ES-I3 (cell line): ENCODE measurements at regions not wholly inside any gene's neighbourhood (a gene's known extent, or its start where the extent isn't known, plus 50 kb on each side); places are given as distances from the start of the nearest gene placed in this dataset.
"Not testable (repeated sequence)": the region's sequence is repeated elsewhere in the genome, so short reads cannot be mapped to it uniquely, and the experiment has no call there.

Experiments used
- H3K36me3 ChIP-seq: 2 replicates; pipeline ENCODE4 v1.6.1; 2013; ENCODE audit warnings: mild to moderate bottlenecking, low read length, control low read depth, moderate library complexity; ENCODE audit not compliant: insufficient read depth
- H3K4me1 ChIP-seq: 2 replicates; pipeline ENCODE4 v1.6.1; 2013; ENCODE audit warnings: mild to moderate bottlenecking, control low read depth, low read length; ENCODE audit not compliant: insufficient read depth
- H3K9ac ChIP-seq: 2 replicates; pipeline ENCODE4 v1.6.1; 2013; ENCODE audit warnings: low read depth, mild to moderate bottlenecking, low read length, moderate library complexity
- H3K9me3 ChIP-seq: 2 replicates; pipeline ENCODE4 v1.6.1; 2013; ENCODE audit warnings: mild to moderate bottlenecking, low read length, moderate library complexity; ENCODE audit not compliant: control insufficient read depth, insufficient read depth

GRCh38 chr2:47300609-47301276 lies 68.4 kb upstream of the EPCAM start:
- Histone ChIP-seq H3K36me3 (no peaks in the 10 kb centered on the region; the same call in 1 of the 2 replicates), H3K4me1 (peaks cover 11% of the 10 kb centered on the region), H3K9ac (no peak overlapping the region)

GRCh38 chr2:47300081-47300480 lies 69.0 kb upstream of the EPCAM start:
- H3K9me3 ChIP-seq: no peaks in the 10 kb centered on the region
- H3K36me3 ChIP-seq: no peaks in the 10 kb centered on the region; the same call in 1 of the 2 replicates
- peaks cover 18% of the 10 kb centered on the region for H3K4me1 ChIP-seq
- no peak overlapping the region for H3K9ac ChIP-seq

More at GRCh38 chr2:47300609-47301276, 68.4 kb upstream of the EPCAM start:
- no peaks in the 10 kb centered on the region for H3K9me3 ChIP-seq

GRCh38 chr2:47299555-47299954 lies 69.6 kb upstream of the EPCAM start:
- no peak overlapping the region for H3K9ac ChIP-seq
- no peaks in the 10 kb centered on the region for H3K9me3 ChIP-seq
- H3K4me1 ChIP-seq: peaks cover 18% of the 10 kb centered on the region
- no peaks in the 10 kb centered on the region; the same call in 1 of the 2 replicates for H3K36me3 ChIP-seq

GRCh38 chr2:47298771-47299170 lies 70.3 kb upstream of the EPCAM start:
- Histone ChIP-seq H3K9ac (no peak overlapping the region), H3K9me3 (no peaks in the 10 kb centered on the region), H3K4me1 (peaks cover 18% of the 10 kb centered on the region), H3K36me3 (no peaks in the 10 kb centered on the region; the same call in 1 of the 2 replicates)

- Histone ChIP-seq H3K4me1 (peaks cover 11% of the 10 kb centered on the region), H3K9ac (no peak overlapping the region), H3K9me3 (no peaks in the 10 kb centered on the region), H3K36me3 (no peaks in the 10 kb centered on the region; the same call in 1 of the 2 replicates)
These were observed 71.2 kb upstream of the EPCAM start for GRCh38 chr2:47297767-47298425.

GRCh38 chr2:47295981-47296635 lies 73.0 kb upstream of the EPCAM start:
- Histone ChIP-seq H3K36me3 (no peaks in the 10 kb centered on the region; the same call in 1 of the 2 replicates), H3K9ac (no peak overlapping the region), H3K4me1 (peaks cover 11% of the 10 kb centered on the region)

GRCh38 chr2:47295131-47295980 lies 73.8 kb upstream of the EPCAM start:
- Histone ChIP-seq H3K4me1 (peaks cover 7% of the 10 kb centered on the region), H3K9me3 (no peaks in the 10 kb centered on the region), H3K36me3 (no peaks in the 10 kb centered on the region; the same call in 1 of the 2 replicates), H3K9ac (no peak overlapping the region)

More at GRCh38 chr2:47295981-47296635, 73.0 kb upstream of the EPCAM start:
- H3K9me3 ChIP-seq: no peaks in the 10 kb centered on the region

- Histone ChIP-seq H3K36me3 (no peaks in the 10 kb centered on the region; the same call in 1 of the 2 replicates), H3K4me1 (peaks cover 7% of the 10 kb centered on the region), H3K9ac (no peak overlapping the region), H3K9me3 (no peaks in the 10 kb centered on the region)
These were observed 75.1 kb upstream of the EPCAM start for GRCh38 chr2:47293976-47294375.

- H3K4me1 ChIP-seq: peaks cover 10% of the 10 kb centered on the region
- no peaks in the 10 kb centered on the region for H3K36me3 ChIP-seq
These were observed 80.2 kb upstream of the EPCAM start for GRCh38 chr2:47288864-47289263.

GRCh38 chr2:47283659-47284058 lies 85.5 kb upstream of the EPCAM start:
- Histone ChIP-seq H3K9me3 (no peaks in the 10 kb centered on the region), H3K9ac (no peak overlapping the region), H3K4me1 (peaks cover 21% of the 10 kb centered on the region), H3K36me3 (no peaks in the 10 kb centered on the region)

More at GRCh38 chr2:47288864-47289263, 80.2 kb upstream of the EPCAM start:
- Histone ChIP-seq H3K9me3 (no peaks in the 10 kb centered on the region), H3K9ac (no peak overlapping the region)

GRCh38 chr2:47282621-47283272 lies 86.4 kb upstream of the EPCAM start:
- H3K9me3 ChIP-seq: no peaks in the 10 kb centered on the region
- H3K4me1 ChIP-seq: peaks cover 18% of the 10 kb centered on the region
- no peaks in the 10 kb centered on the region for H3K36me3 ChIP-seq
- H3K9ac ChIP-seq: no peak overlapping the region

GRCh38 chr2:47279525-47279924 lies 89.6 kb upstream of the EPCAM start:
- H3K9ac ChIP-seq, H3K9me3 ChIP-seq, H3K36me3 ChIP-seq: not testable (repeated sequence)
- peaks cover 19% of the 10 kb centered on the region for H3K4me1 ChIP-seq

- Histone ChIP-seq H3K36me3 (no peaks in the 10 kb centered on the region), H3K9me3 (no peaks in the 10 kb centered on the region), H3K4me1 (peaks cover 23% of the 10 kb centered on the region), H3K9ac (no peak overlapping the region)
These were observed 91.1 kb upstream of the EPCAM start for GRCh38 chr2:47277987-47278386.
